Muscle of leg (tissue), 3 donors: ENCODE measurements at regions not wholly inside any gene's neighbourhood (a gene's known extent, or its start where the extent isn't known, plus 50 kb on each side); places are given as distances from the start of the nearest gene placed in this dataset.

ENCODE experiments used
- DNase-seq: peaks from one replicate; pipeline ENCODE4 v3.0.0; 2013
- H3K27ac ChIP-seq: one replicate; pipeline ENCODE4 v1.5.1; 2013; ENCODE audit warnings: mild to moderate bottlenecking, low read length, control low read depth
- H3K27me3 ChIP-seq: one replicate; pipeline ENCODE4 v1.6.1; 2013; ENCODE audit warnings: low read length; ENCODE audit not compliant: control insufficient read depth, insufficient read depth
- H3K36me3 ChIP-seq: one replicate; pipeline ENCODE4 v1.6.1; 2013; ENCODE audit warnings: low read length; ENCODE audit not compliant: control insufficient read depth, insufficient read depth
- H3K4me1 ChIP-seq: one replicate; pipeline ENCODE4 v1.6.1; 2013; ENCODE audit warnings: low read length; ENCODE audit not compliant: control insufficient read depth, insufficient read depth
- H3K4me3 ChIP-seq: one replicate; pipeline ENCODE4 v1.5.1; 2013; ENCODE audit warnings: low read length, control low read depth
- H3K9me3 ChIP-seq: replicated peaks from 2 replicates; pipeline ENCODE4 v1.6.1; 2013; ENCODE audit warnings: low read depth, low read length; ENCODE audit not compliant: control insufficient read depth
- WGBS: methylation state at CpG from one replicate; pipeline ENCODE4 v1.1.5; 2013; ENCODE audit warnings: missing lambda C conversion rate; ENCODE audit not compliant: insufficient coverage; 5-methylcytosine and 5-hydroxymethylcytosine counted together

DNA sequence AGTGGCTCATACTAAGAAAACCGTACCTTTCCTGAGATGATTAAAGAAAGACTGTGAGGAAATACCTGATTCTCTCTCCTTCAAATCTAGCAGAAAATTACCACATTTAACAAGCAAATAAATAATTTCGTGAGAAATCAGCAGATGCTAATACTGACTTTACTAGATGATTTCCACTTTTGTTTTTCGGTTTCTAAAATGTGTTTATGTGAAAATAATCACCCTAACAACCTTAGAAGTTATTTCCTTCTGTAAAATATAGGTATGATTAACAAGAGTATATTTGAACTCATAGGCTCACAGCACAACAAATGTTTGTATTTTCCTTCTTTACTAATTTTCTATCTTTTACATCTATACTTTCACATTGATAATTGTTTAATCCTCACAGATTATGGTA is 594.1 kb upstream of the FAM98A start:
- H3K27me3 ChIP-seq, result no peaks in the 10 kb centered on the region
- DNase-seq, result no peak
- WGBS, result no CpG with 5 or more reads among the region's 3 CpGs

DNA sequence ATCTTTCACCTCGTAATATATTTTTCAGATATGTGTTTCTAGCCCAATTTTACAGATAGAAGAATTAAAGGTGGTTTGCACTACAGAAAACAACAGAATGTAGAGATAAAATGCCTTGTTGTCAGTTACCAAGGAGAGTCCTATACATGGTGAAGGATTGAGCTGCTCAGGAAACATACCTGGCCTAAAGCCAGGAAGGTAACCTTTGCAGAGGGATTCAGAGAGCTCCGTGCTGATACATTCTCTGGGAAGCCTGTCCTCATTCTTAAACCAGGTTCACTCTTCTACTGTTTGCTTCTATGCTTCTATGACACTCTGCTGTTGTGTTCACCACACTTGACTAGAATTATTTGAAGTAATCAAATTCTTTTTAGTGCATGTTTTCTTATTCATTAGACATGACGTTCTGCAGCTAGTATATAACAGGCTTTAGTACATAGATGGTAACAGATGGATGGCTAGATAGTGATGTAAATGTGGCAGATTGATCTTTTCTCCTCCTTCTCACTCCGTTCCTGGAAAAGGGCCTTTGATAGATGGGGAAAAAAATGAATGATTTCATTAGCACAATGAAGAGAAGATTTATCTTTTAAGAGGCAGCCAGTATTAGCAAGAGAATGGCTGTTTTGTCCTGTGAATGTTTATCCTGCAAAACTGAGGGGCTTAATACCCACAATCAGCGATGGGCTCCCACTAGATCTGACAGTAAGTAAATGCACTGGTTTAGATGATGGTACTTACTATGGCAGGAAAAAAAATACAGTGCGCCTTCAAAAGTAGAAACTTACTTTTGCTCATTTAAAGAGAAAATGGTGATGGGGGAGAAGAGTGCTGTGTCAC is 589.6 kb upstream of the FAM98A start:
- Histone ChIP-seq H3K27ac (no peak overlapping the region), H3K4me1 (no peaks in the 10 kb centered on the region), H3K36me3 (no peaks in the 10 kb centered on the region), H3K9me3 (no peaks in the 10 kb centered on the region), H3K27me3 (no peaks in the 10 kb centered on the region), H3K4me3 (no peak overlapping the region)
- no peak for DNase-seq
- WGBS, result 100% methylated on average over 1 of the region's 6 CpGs

More for the DNA sequence above, 594.1 kb upstream of the FAM98A start:
- Histone ChIP-seq H3K4me1 (no peaks in the 10 kb centered on the region), H3K9me3 (no peaks in the 10 kb centered on the region), H3K4me3 (no peak overlapping the region), H3K27ac (no peak overlapping the region), H3K36me3 (no peaks in the 10 kb centered on the region)

DNA sequence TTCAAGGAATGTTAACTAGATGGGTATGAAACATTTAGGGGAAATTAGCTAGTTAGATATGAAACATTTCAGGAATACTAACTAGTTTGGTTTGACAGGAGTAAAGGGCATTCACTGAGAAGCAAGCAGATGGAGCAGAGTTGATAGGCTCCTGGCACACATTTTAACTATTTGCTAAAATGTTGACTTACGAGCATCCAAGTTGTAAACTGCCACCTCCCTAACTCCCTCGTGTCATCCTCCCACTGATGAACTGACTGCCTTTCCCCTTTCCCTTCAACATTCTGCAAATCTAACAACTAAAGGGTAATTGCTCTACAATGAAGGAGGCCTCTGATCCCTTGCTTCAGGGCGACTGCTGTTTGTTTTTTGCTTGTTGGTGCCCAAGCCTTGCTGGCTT is 580.4 kb upstream of the FAM98A start:
- Histone ChIP-seq H3K27me3 (no peaks in the 10 kb centered on the region), H3K4me3 (no peak overlapping the region), H3K27ac (no peak overlapping the region), H3K9me3 (no peaks in the 10 kb centered on the region), H3K4me1 (no peaks in the 10 kb centered on the region), H3K36me3 (no peaks in the 10 kb centered on the region)
- DNase-seq, result no peak
- WGBS, result 25% methylated on average over 2 of the region's 3 CpGs

DNA sequence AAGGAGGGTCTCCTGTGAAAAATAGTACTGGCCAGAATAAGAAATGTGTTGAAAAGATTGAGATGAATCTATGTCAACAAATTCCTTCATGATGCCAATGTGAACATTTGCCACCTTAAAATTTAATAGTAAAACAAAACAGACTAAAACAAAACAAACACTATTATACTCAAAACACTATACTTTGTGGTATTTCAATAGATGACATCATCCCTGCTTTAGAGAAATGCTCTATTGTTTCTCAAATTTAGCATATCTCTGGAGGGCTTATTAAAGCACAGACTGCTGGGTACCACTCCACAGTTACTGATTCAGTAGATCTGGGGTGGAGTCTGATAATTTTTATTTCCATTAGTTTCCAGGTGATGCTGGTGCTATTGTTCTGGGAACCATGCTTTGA is 579.4 kb upstream of the FAM98A start:
- Histone ChIP-seq H3K4me1 (no peaks in the 10 kb centered on the region), H3K27ac (no peak overlapping the region), H3K36me3 (no peaks in the 10 kb centered on the region), H3K9me3 (no peaks in the 10 kb centered on the region), H3K4me3 (no peak overlapping the region), H3K27me3 (no peaks in the 10 kb centered on the region)
- DNase-seq, result no peak

DNA sequence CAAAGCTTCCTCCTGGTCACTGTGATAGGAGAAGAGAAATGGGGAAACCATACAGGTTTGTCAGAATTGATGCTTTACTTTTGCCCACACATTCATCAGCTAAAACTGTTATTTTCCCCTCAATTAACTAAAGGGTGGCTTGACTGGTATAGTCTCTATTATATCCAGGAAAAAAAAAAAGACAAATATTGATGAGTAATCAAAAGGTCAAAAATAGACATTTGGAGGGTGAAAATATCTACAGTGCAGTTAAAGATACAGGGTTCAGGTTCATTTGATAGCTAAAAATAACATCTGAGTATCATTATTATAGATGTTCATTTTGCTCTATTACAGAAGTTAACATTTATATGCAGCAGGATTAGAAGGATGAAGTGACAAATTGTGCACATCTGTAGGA is 577.6 kb upstream of the FAM98A start:
- Histone ChIP-seq H3K36me3 (no peaks in the 10 kb centered on the region), H3K9me3 (no peaks in the 10 kb centered on the region), H3K27me3 (no peaks in the 10 kb centered on the region), H3K27ac (no peak overlapping the region), H3K4me3 (no peak overlapping the region), H3K4me1 (no peaks in the 10 kb centered on the region)
- no peak for DNase-seq

DNA sequence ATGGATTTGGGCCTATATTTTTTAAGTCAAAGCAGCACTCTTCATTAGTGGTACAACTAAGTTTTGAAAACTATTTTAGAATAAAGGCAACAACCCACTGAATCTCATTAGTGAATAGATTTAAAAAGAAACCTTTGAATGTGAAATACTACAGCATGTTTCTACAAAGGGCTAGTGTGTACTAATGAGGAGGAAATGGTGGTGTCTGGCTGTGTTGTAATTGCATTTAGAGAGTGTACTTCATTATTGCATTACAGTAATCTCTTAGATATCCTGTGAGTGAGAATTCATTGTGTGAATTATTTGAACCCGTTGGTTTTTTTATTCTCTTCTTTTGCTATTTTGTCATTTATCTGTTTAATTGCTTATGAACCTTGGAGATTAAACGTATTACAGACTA is 575.4 kb upstream of the FAM98A start:
- no CpG with 5 or more reads among the region's 2 CpGs for WGBS
- no peak overlapping the region for H3K4me3 ChIP-seq
- H3K27ac ChIP-seq, result no peak overlapping the region
- H3K9me3 ChIP-seq, result no peaks in the 10 kb centered on the region
- no peaks in the 10 kb centered on the region for H3K4me1 ChIP-seq
- no peaks in the 10 kb centered on the region for H3K27me3 ChIP-seq
- no peak for DNase-seq
- H3K36me3 ChIP-seq, result no peaks in the 10 kb centered on the region

DNA sequence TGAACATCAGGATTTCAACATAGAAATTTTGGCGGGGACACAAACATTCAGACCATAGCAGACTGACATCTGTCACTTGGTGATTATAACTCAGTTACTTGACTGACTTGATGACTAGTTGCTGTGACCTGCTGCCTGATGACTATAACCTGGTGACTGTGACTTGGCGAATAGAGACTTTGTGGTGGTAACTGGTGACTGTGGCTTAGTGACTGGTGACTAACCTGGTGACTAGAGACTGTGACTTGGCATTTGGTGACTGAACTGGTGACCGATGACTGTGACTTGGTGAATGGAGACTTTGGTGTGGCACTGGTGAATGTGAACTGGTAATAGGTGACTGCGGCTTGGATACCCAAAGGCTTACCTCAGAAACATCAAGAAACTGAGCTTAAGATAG is 563.1 kb upstream of the FAM98A start:
- Histone ChIP-seq H3K27me3 (no peaks in the 10 kb centered on the region), H3K27ac (no peak overlapping the region), H3K36me3 (no peaks in the 10 kb centered on the region), H3K4me3 (no peak overlapping the region), H3K4me1 (no peaks in the 10 kb centered on the region), H3K9me3 (no peaks in the 10 kb centered on the region)
- WGBS, result 78% methylated on average over 2 of the region's 4 CpGs
- DNase-seq, result no peak

DNA sequence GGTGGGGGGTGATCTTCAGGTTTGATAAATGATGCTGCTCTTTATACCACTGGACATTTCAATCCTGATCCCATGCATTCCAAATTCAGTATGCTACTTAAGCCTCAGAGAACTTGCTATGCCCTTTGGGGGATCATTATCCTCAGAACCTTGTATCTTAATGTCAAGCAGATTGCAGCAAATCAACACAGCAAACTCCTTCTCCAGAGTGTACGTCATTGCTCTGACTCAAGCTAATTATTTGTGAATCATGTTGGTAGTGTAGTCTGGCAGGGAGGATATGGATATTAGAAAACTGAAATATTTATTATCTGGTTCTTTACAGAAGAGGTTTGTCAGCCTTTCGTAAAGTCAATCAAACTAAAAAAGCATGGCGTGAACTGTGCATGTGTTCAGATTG is 562.5 kb upstream of the FAM98A start:
- no peaks in the 10 kb centered on the region for H3K4me1 ChIP-seq
- WGBS, result 80% methylated on average over 1 of the region's 3 CpGs
- no peaks in the 10 kb centered on the region for H3K9me3 ChIP-seq
- H3K4me3 ChIP-seq, result no peak overlapping the region
- DNase-seq, result no peak
- H3K27me3 ChIP-seq, result no peaks in the 10 kb centered on the region
- H3K27ac ChIP-seq, result no peak overlapping the region
- no peaks in the 10 kb centered on the region for H3K36me3 ChIP-seq

DNA sequence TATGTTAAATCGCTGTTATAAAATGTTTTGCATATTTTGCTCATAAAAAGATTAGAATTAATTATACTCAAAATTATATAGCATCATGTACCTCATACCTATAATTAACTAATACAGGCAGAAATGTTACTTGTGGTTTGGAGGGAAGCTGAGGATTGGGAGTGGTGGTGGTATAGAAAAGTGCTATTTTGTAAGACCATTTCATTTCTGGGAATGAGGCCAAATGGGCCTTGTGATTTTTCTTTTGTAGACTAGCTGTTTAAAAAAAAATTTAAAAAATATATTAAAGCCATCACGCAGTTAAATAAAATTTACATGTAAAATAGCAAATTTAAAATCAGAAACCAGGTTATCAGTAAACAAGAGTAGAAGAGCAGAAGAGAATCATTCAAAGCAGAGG is 560.8 kb upstream of the FAM98A start:
- Histone ChIP-seq H3K27me3 (no peaks in the 10 kb centered on the region), H3K9me3 (no peaks in the 10 kb centered on the region), H3K4me3 (no peak overlapping the region), H3K27ac (no peak overlapping the region), H3K4me1 (no peaks in the 10 kb centered on the region), H3K36me3 (no peaks in the 10 kb centered on the region)
- WGBS, result no CpG with 5 or more reads among the region's 2 CpGs
- DNase-seq, result no peak

DNA sequence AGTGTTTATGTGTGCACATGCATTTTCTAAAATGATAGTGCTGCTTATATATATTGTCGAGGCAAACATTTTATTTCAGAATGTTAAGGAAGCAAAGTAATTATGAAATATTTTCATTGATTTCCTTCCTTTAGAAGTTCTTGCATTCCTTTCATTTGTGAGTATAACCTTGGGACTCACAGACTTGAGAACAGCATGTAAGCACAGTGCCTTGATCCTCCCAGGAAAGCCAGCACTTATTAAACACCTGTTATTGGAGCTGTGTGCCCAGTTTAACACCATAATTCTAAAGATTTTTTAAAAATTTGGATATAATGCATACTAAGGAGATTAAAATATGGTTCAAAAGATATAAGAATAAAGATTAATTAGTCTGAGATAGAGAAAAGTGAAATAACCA is 554.4 kb upstream of the FAM98A start:
- no CpG with 5 or more reads among the region's 1 CpG for WGBS
- DNase-seq, result no peak
- H3K36me3 ChIP-seq, result no peaks in the 10 kb centered on the region
- H3K27ac ChIP-seq, result no peak overlapping the region
- H3K4me3 ChIP-seq, result no peak overlapping the region
- no peaks in the 10 kb centered on the region for H3K27me3 ChIP-seq
- H3K4me1 ChIP-seq, result no peaks in the 10 kb centered on the region
- no peaks in the 10 kb centered on the region for H3K9me3 ChIP-seq

DNA sequence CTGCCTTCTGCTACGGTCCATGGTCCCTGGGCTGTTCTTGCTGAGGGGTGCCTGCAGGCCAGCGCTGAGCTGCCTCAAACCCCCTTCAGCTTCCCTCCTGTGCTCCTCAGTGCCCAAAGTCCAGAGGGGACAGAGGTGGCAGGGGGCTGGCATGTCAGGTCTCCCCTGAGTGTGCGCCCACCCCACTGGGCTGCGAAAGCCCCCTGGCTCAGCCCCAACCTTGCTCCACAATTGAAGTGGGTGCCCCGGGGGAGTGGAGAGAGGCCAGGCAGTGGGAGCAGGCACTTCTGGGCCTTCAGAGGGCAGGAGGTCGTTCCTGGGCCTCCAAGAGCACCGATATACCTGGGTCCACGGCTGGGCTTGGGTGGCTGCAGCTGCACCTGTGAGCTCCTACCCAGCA is 548.7 kb upstream of the FAM98A start:
- no peak for DNase-seq
- Histone ChIP-seq H3K4me1 (no peaks in the 10 kb centered on the region), H3K27ac (no peak overlapping the region), H3K9me3 (peaks cover 10% of the 10 kb centered on the region), H3K36me3 (no peaks in the 10 kb centered on the region), H3K27me3 (no peaks in the 10 kb centered on the region), H3K4me3 (no peak overlapping the region)
- 81% methylated on average over 4 of the region's 8 CpGs for WGBS
